OCI-LY1 (cell line): ENCODE measurements at regions not wholly inside any gene's neighbourhood (a gene's known extent, or its start where the extent isn't known, plus 50 kb on each side); places are given as distances from the start of the nearest gene placed in this dataset.

Experiments used
- H2AFZ ChIP-seq: fragments of 200-600 bp; sonication (generic), shearing (Covaris generic); 2 replicates; pipeline ENCODE4 v1.6.0; 2014; ENCODE audit warnings: antibody characterized with exemption, mild to moderate bottlenecking, low read length
- H3F3A ChIP-seq: fragments of 200-600 bp; sonication (generic), shearing (Covaris generic); 2 replicates; pipeline ENCODE4 v1.6.0; 2014; ENCODE audit warnings: mild to moderate bottlenecking, antibody characterized with exemption, low read length, moderate library complexity; ENCODE audit not compliant: insufficient read depth
- H3K27ac ChIP-seq: fragments of 200-600 bp; sonication (generic); 2 replicates; pipeline ENCODE4 v1.5.1; 2014; ENCODE audit warnings: low read length, mixed run types, mild to moderate bottlenecking, low read depth; ENCODE audit not compliant: poor library complexity, severe bottlenecking
- H3K27me3 ChIP-seq: fragments of 200-600 bp; sonication (generic); 2 replicates; pipeline ENCODE4 v1.6.0; 2014; ENCODE audit warnings: antibody characterized with exemption, mild to moderate bottlenecking, low read length, moderate library complexity; ENCODE audit not compliant: insufficient read depth
- H3K36me3 ChIP-seq: fragments of 200-600 bp; sonication (generic); 2 replicates; pipeline ENCODE4 v1.6.1; 2014; ENCODE audit warnings: mild to moderate bottlenecking, antibody characterized with exemption, low read length, moderate library complexity, mixed read lengths; ENCODE audit not compliant: insufficient read depth
- H3K4me1 ChIP-seq: fragments of 200-600 bp; sonication (generic); 2 replicates; pipeline ENCODE4 v1.5.1; 2014; ENCODE audit warnings: mild to moderate bottlenecking, low read length, moderate library complexity; ENCODE audit not compliant: insufficient read depth, severe bottlenecking
- H3K4me2 ChIP-seq: fragments of 200-600 bp; sonication (generic), shearing (Covaris generic); 2 replicates; pipeline ENCODE4 v1.6.1; 2014; ENCODE audit warnings: low read length
- H3K4me3 ChIP-seq: fragments of 200-600 bp; sonication (generic); 2 replicates; pipeline ENCODE4 v1.5.1; 2014; ENCODE audit warnings: low read length, low read depth, mild to moderate bottlenecking, mixed read lengths; ENCODE audit not compliant: poor library complexity, severe bottlenecking
- H3K79me2 ChIP-seq: fragments of 200-600 bp; shearing (Covaris generic); 2 replicates; pipeline ENCODE4 v1.6.1; 2016; ENCODE audit warnings: mixed run types, low read length, mixed read lengths; ENCODE audit not compliant: insufficient read depth
- H3K9ac ChIP-seq: fragments of 200-600 bp; sonication (generic), shearing (Covaris generic); 2 replicates; pipeline ENCODE4 v1.6.1; 2014; ENCODE audit warnings: mild to moderate bottlenecking, low read length, mixed read lengths
- H3K9me2 ChIP-seq: fragments of 200-600 bp; sonication (generic), shearing (Covaris generic); 2 replicates; pipeline ENCODE4 v1.6.1; 2014; ENCODE audit warnings: low read depth, mild to moderate bottlenecking, low read length, mixed read lengths
- H3K9me3 ChIP-seq: fragments of 200-600 bp; shearing (Covaris generic); 2 replicates; pipeline ENCODE4 v1.6.1; 2014; ENCODE audit warnings: low read length, mixed read lengths
- H4K20me1 ChIP-seq: fragments of 200-600 bp; sonication (generic), shearing (Covaris generic); 2 replicates; pipeline ENCODE4 v1.6.0; 2016; ENCODE audit warnings: mild to moderate bottlenecking, low read length; ENCODE audit not compliant: insufficient read depth
- CTCF ChIP-seq: fragments of 200-600 bp; sonication (generic), shearing (Covaris generic); IDR thresholded peaks from 2 replicates; pipeline ENCODE4 v1.5.1; 2017; ENCODE audit warnings: mild to moderate bottlenecking, antibody characterized with exemption, low read length, moderate library complexity, mixed read lengths
- EZH2 ChIP-seq: fragments of 200-600 bp; sonication (generic), shearing (Covaris generic); IDR thresholded peaks from 2 replicates; pipeline ENCODE4 v1.8.0; 2017; ENCODE audit warnings: borderline replicate concordance, mixed run types, mild to moderate bottlenecking, antibody characterized with exemption, low read length, moderate library complexity, mixed read lengths

GRCh38 chr6:163942790-163943189, 528.3 kb downstream of the QKI start:
- no peaks in the 10 kb centered on the region for H3K9me3 ChIP-seq

GRCh38 chr6:163941624-163941976, 527.1 kb downstream of the QKI start:
- no peak overlapping the region for H3K4me2 ChIP-seq
- no peaks in the 10 kb centered on the region for H4K20me1 ChIP-seq
- H3K9me2 ChIP-seq, result no peaks in the 10 kb centered on the region
- H3K79me2 ChIP-seq, result no peaks in the 10 kb centered on the region
- no peak overlapping the region for H3K4me3 ChIP-seq
- no peaks in the 10 kb centered on the region for H3K27me3 ChIP-seq
- H2AFZ ChIP-seq, result no peak overlapping the region
- H3K9me3 ChIP-seq, result no peaks in the 10 kb centered on the region
- no peaks in the 10 kb centered on the region for H3F3A ChIP-seq
- no peaks in the 10 kb centered on the region for H3K4me1 ChIP-seq
- no peak for TF ChIP-seq EZH2
- TF ChIP-seq CTCF, result no peak
- no peaks in the 10 kb centered on the region for H3K36me3 ChIP-seq
- no peak overlapping the region for H3K9ac ChIP-seq
- no peak overlapping the region for H3K27ac ChIP-seq

More at GRCh38 chr6:163942790-163943189, 528.3 kb downstream of the QKI start:
- TF ChIP-seq EZH2, result no peak
- no peak for TF ChIP-seq CTCF
- Histone ChIP-seq H3K27ac (no peak overlapping the region), H3K79me2 (no peaks in the 10 kb centered on the region), H4K20me1 (no peaks in the 10 kb centered on the region), H3K36me3 (no peaks in the 10 kb centered on the region), H3F3A (no peaks in the 10 kb centered on the region), H2AFZ (no peak overlapping the region), H3K27me3 (no peaks in the 10 kb centered on the region; the same call in 1 of the 2 replicates), H3K4me3 (no peak overlapping the region), H3K9me2 (no peaks in the 10 kb centered on the region), H3K4me2 (no peak overlapping the region), H3K9ac (no peak overlapping the region), H3K4me1 (no peaks in the 10 kb centered on the region)

GRCh38 chr6:163940705-163941623, 526.4 kb downstream of the QKI start:
- no peak overlapping the region for H3K27ac ChIP-seq
- no peaks in the 10 kb centered on the region for H3F3A ChIP-seq
- no peaks in the 10 kb centered on the region for H3K9me2 ChIP-seq
- H3K27me3 ChIP-seq, result no peaks in the 10 kb centered on the region
- no peak overlapping the region for H2AFZ ChIP-seq
- no peak overlapping the region for H3K4me2 ChIP-seq
- no peaks in the 10 kb centered on the region for H3K36me3 ChIP-seq
- TF ChIP-seq EZH2 (no peak), CTCF (no peak)
- no peaks in the 10 kb centered on the region for H3K9me3 ChIP-seq
- no peak overlapping the region for H3K4me3 ChIP-seq
- H4K20me1 ChIP-seq, result no peaks in the 10 kb centered on the region
- no peaks in the 10 kb centered on the region for H3K4me1 ChIP-seq
- no peaks in the 10 kb centered on the region for H3K79me2 ChIP-seq
- H3K9ac ChIP-seq, result no peak overlapping the region
